K562 (cell line): ENCODE measurements at regions not wholly inside any gene's neighbourhood (a gene's known extent, or its start where the extent isn't known, plus 50 kb on each side); places are given as distances from the start of the nearest gene placed in this dataset.

Experiments used
- SMAD4 ChIP-seq: fragments of 250-450 bp; sonication (Bioruptor Pico); conservative IDR thresholded peaks from 2 replicates; pipeline ENCODE4 v1.8.0; 2021; ENCODE audit warnings: inconsistent platforms, mild to moderate bottlenecking, moderate library complexity
- ZBTB11 ChIP-seq, 3 experiments: fragments of 200-800 bp in 1 of 3; fragments of 250-450 bp in 1 of 3; fragments of 450-650 bp in 1 of 3; sonication (Bioruptor Pico) in 1 of 3; sonication (Bioruptor generic) in 1 of 3; formaldehyde crosslinking in 1 of 3; IDR thresholded peaks; 2 replicates each; pipeline versions ENCODE4 v1.6.1 to v1.8.0; 2016 to 2022; ENCODE audit warnings: mild to moderate bottlenecking in 2 of 3, missing genetic modification characterization in 2 of 3, missing compliant biosample characterization in 1 of 3, moderate library complexity in 1 of 3
- ZHX1 ChIP-seq: fragments of 150-350 bp; conservative IDR thresholded peaks from 2 replicates; pipeline ENCODE4 v1.6.1; 2014; ENCODE audit warnings: low read length

GRCh38 chr3:57006179-57006657 is 54.2 kb upstream of the SPATA12 start (continued):
- TF ChIP-seq ZBTB11 (CRISPR knock-in tag; IDR thresholded peaks at IDR 0.05) (0 out of 6 replicates have a peak, but pooled peaks of 1 of the 3 experiments have one; percentile 19), ZHX1 (no peak), SMAD4 (CRISPR knock-in tag) (0 out of 2 replicates have a peak, but pooled peaks have one; percentile 21)
